Stomach (tissue), 8 donors: ENCODE measurements at regions not wholly inside any gene's neighbourhood (a gene's known extent, or its start where the extent isn't known, plus 50 kb on each side); places are given as distances from the start of the nearest gene placed in this dataset.

Source experiments
- DNase-seq, 2 donors: peaks; one replicate each; pipeline versions ENCODE4 v3.0.0 to v3.0.0-alpha.2; 2013 to 2019
- H3K27ac ChIP-seq, 5 donors: fragments of 200-600 bp in 4 of 5; sonication (generic) in 4 of 5; one replicate each; pipeline ENCODE4 v1.5.1; 2013 to 2019; ENCODE audit warnings: mild to moderate bottlenecking in 1 of 5, moderate library complexity in 1 of 5
- H3K27me3 ChIP-seq, 3 donors: fragments of 200-600 bp; sonication (generic); one replicate each; pipeline ENCODE4 v1.5.1; 2017 to 2019; ENCODE audit warnings: mixed run types in 1 of 3
- H3K36me3 ChIP-seq, 4 donors: fragments of 200-600 bp; sonication (generic); 1 replicate in 3 of 4; 2 replicates in 1 of 4; pipeline ENCODE4 v1.5.1; 2016 to 2019
- H3K4me1 ChIP-seq, 4 donors: fragments of 200-600 bp; sonication (generic); one replicate each; pipeline ENCODE4 v1.5.1; 2016 to 2019
- H3K4me3 ChIP-seq, 4 donors: fragments of 200-600 bp; sonication (generic) in 3 of 4; one replicate each; pipeline ENCODE4 v1.5.1; 2016 to 2019; ENCODE audit warnings: mild to moderate bottlenecking in 1 of 4
- H3K9me3 ChIP-seq, 4 donors: fragments of 200-600 bp; sonication (generic); one replicate each; pipeline ENCODE4 v1.5.1; 2016 to 2019
- CTCF ChIP-seq, 7 experiments: fragments of 450-650 bp in 4 of 7; fragments of 200-600 bp in 3 of 7; sonication (generic) in 3 of 7; IDR thresholded peaks; one replicate each; pipeline ENCODE4 v1.5.1; 2016 to 2019; ENCODE audit warnings: antibody characterized with exemption in 7 of 7, control low read depth in 2 of 7, mild to moderate bottlenecking in 1 of 7
- EP300 ChIP-seq: sonication (generic); formaldehyde crosslinking; IDR thresholded peaks from one replicate; pipeline ENCODE4 v1.6.1; 2017; ENCODE audit warnings: antibody characterized with exemption
- POLR2A ChIP-seq, 4 donors: fragments of 450-650 bp; IDR thresholded peaks; one replicate each; pipeline ENCODE4 v1.6.1; 2016; ENCODE audit warnings: antibody characterized with exemption in 4 of 4, control low read depth in 2 of 4, mild to moderate bottlenecking in 1 of 4, moderate library complexity in 1 of 4
- POLR2AphosphoS5 ChIP-seq, 3 donors: sonication (generic); formaldehyde crosslinking; IDR thresholded peaks; one replicate each; pipeline ENCODE4 v1.6.1; 2016; ENCODE audit warnings: antibody characterized with exemption in 3 of 3
- WGBS, 5 donors: extraction: QIAGEN DNeasy Blood & Tissue Kit in 3 of 5; methylation state at CpG; one replicate each; pipeline versions ENCODE4 v1.1.5 to v1.1.7; 2013 to 2018; 5-methylcytosine and 5-hydroxymethylcytosine counted together
- intact Hi-C: fragments of 100-400 bp; cut with DNase I; formaldehyde crosslinking; loops from one replicate; pipeline ENCODE4 v1.15.1; 2023; ENCODE audit warnings: low total_unique reads
- donor health status: healthy with polysubstance abuse.
- donor health status: Bipolar disorder and iron deficiency.
- donor health status: healthy.

GRCh38 chr1:194196562-194196961 is 1010.1 kb upstream of the B3GALT2 start:
- Histone ChIP-seq H3K9me3 (no peaks in the 10 kb centered on the region), H3K27ac (no peak overlapping the region), H3K36me3 (no peaks in the 10 kb centered on the region), H3K4me3 (no peak overlapping the region), H3K4me1 (no peaks in the 10 kb centered on the region), H3K27me3 (no peaks in the 10 kb centered on the region)
- intact Hi-C loops, result no loop called here
- TF ChIP-seq POLR2A (IDR thresholded peaks at IDR 0.05), result no peak
- no peak for TF ChIP-seq POLR2AphosphoS5 (IDR thresholded peaks at IDR 0.05)
- 87 to 95% (median 88%) methylated on average over 4 of the region's 4 CpGs for WGBS, 5 donors
- DNase-seq, result no peak

GRCh38 chr1:194194724-194195123 is 1008.3 kb upstream of the B3GALT2 start:
- intact Hi-C loops, result no loop called here
- H3K36me3 ChIP-seq, result no peaks in the 10 kb centered on the region
- H3K27ac ChIP-seq, result no peak overlapping the region
- WGBS, 5 donors, result 87 to 98% (median 95%) methylated on average over 2 of the region's 2 CpGs
- no peak overlapping the region for H3K4me3 ChIP-seq
- H3K9me3 ChIP-seq, result no peaks in the 10 kb centered on the region
- TF ChIP-seq POLR2A (IDR thresholded peaks at IDR 0.05) (no peak), CTCF (IDR thresholded peaks at IDR 0.05) (no peak), EP300 (no peak), POLR2AphosphoS5 (IDR thresholded peaks at IDR 0.05) (no peak)
- DNase-seq, result no peak
- no peaks in the 10 kb centered on the region for H3K27me3 ChIP-seq
- no peaks in the 10 kb centered on the region for H3K4me1 ChIP-seq

- Histone ChIP-seq H3K9me3 (peaks cover 0 to 7% (median 0%) of the 10 kb centered on the region in 4 donors), H3K4me1 (no peaks in the 10 kb centered on the region), H3K36me3 (no peaks in the 10 kb centered on the region), H3K27me3 (no peaks in the 10 kb centered on the region), H3K4me3 (no peak overlapping the region), H3K27ac (no peak overlapping the region)
- intact Hi-C loops, result no loop called here
- TF ChIP-seq EP300 (no peak), CTCF (IDR thresholded peaks at IDR 0.05) (no peak), POLR2A (IDR thresholded peaks at IDR 0.05) (no peak), POLR2AphosphoS5 (IDR thresholded peaks at IDR 0.05) (no peak)
- no peak for DNase-seq
These were observed 998.6 kb upstream of the B3GALT2 start for GRCh38 chr1:194184974-194185373.

- intact Hi-C loops, result no loop called here
- H3K9me3 ChIP-seq, result peaks cover 0 to 7% (median 0%) of the 10 kb centered on the region in 4 donors
These were observed 998.0 kb upstream of the B3GALT2 start for GRCh38 chr1:194184425-194184824.

More at GRCh38 chr1:194184425-194184824, 998.0 kb upstream of the B3GALT2 start:
- Histone ChIP-seq H3K4me1 (no peaks in the 10 kb centered on the region), H3K27me3 (no peaks in the 10 kb centered on the region), H3K36me3 (no peaks in the 10 kb centered on the region), H3K27ac (no peak overlapping the region), H3K4me3 (no peak overlapping the region)
- no peak for TF ChIP-seq POLR2AphosphoS5 (IDR thresholded peaks at IDR 0.05)
- TF ChIP-seq POLR2A (IDR thresholded peaks at IDR 0.05), result no peak
- no peak for TF ChIP-seq CTCF (IDR thresholded peaks at IDR 0.05)
- no peak for TF ChIP-seq EP300
- DNase-seq, result no peak
